Nephron (organoid): ENCODE measurements at regions not wholly inside any gene's neighbourhood (a gene's known extent, or its start where the extent isn't known, plus 50 kb on each side); places are given as distances from the start of the nearest gene placed in this dataset.
"Not testable (repeated sequence)": the region's sequence is repeated elsewhere in the genome, so short reads cannot be mapped to it uniquely, and the experiment has no call there.

Experiments
- H3K27ac Mint-ChIP-seq, 3 experiments: 2 replicates each; pipeline ENCODE4 v1.8.0; 2020; ENCODE audit warnings: mixed read lengths in 3 of 3, mild to moderate bottlenecking in 2 of 3, moderate library complexity in 1 of 3
- H3K27me3 Mint-ChIP-seq: 2 replicates; pipeline ENCODE4 v1.8.0; 2021; ENCODE audit warnings: low read depth, mild to moderate bottlenecking, moderate library complexity, mixed read lengths
- H3K36me3 Mint-ChIP-seq: 2 replicates; pipeline ENCODE4 v1.8.0; 2020; ENCODE audit warnings: low read depth, mixed read lengths
- H3K4me1 Mint-ChIP-seq: 2 replicates; pipeline ENCODE4 v1.8.0; 2020; ENCODE audit warnings: mixed read lengths
- H3K4me3 Mint-ChIP-seq, 3 experiments: 2 replicates each; pipeline ENCODE4 v1.8.0; 2020; ENCODE audit warnings: mild to moderate bottlenecking in 3 of 3, mixed read lengths in 3 of 3, moderate library complexity in 2 of 3
- H3K9me3 Mint-ChIP-seq: 2 replicates; pipeline ENCODE4 v1.8.0; 2020; ENCODE audit warnings: mixed read lengths
- CTCF ChIP-seq, 3 experiments: fragments of 200-600 bp; sonication (generic); IDR thresholded peaks; one replicate each; pipeline ENCODE4 v1.5.0; 2021; ENCODE audit warnings: antibody characterized with exemption in 3 of 3; ENCODE audit not compliant: unreplicated experiment in 3 of 3

GRCh38 chr2:187198136-187198535, 249.9 kb downstream of the CALCRL start:
- no peaks in the 10 kb centered on the region for H3K27me3 Mint-ChIP-seq
- H3K36me3 Mint-ChIP-seq, result no peaks in the 10 kb centered on the region
- H3K9me3 Mint-ChIP-seq, result peaks cover 5% of the 10 kb centered on the region
- H3K27ac Mint-ChIP-seq, result no peak overlapping the region
- H3K4me1 Mint-ChIP-seq, result no peaks in the 10 kb centered on the region
- no peak for TF ChIP-seq CTCF (IDR thresholded peaks at IDR 0.05; ENCODE audit: unreplicated experiment in 3 of 3)
- no peak overlapping the region for H3K4me3 Mint-ChIP-seq

DNA sequence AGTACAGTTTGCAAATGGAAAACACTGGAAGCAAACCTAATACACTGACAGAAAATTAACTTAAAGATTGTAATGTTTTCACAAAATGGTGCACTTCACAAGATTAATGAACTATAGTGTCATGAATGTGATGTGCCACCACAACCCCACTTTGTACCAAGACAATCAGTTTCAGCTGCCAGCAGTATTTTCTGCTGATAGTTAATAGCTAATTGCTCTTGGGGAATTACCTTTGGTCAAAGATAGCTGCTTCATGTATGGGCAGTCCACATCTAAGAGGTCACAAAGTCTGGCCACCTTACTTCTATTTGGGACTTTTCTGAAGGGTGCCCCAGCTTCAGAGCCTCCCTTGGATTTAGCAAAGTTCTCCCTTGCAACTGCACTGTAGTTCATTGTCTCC, 254.0 kb downstream of the CALCRL start:
- peaks cover 3% of the 10 kb centered on the region for H3K4me1 Mint-ChIP-seq
- no peaks in the 10 kb centered on the region for H3K9me3 Mint-ChIP-seq
- no peak for TF ChIP-seq CTCF (IDR thresholded peaks at IDR 0.05; ENCODE audit: unreplicated experiment in 3 of 3)
- no peaks in the 10 kb centered on the region for H3K36me3 Mint-ChIP-seq
- H3K27ac Mint-ChIP-seq, result no peak overlapping the region
- H3K4me3 Mint-ChIP-seq, result no peak overlapping the region
- no peaks in the 10 kb centered on the region for H3K27me3 Mint-ChIP-seq

DNA sequence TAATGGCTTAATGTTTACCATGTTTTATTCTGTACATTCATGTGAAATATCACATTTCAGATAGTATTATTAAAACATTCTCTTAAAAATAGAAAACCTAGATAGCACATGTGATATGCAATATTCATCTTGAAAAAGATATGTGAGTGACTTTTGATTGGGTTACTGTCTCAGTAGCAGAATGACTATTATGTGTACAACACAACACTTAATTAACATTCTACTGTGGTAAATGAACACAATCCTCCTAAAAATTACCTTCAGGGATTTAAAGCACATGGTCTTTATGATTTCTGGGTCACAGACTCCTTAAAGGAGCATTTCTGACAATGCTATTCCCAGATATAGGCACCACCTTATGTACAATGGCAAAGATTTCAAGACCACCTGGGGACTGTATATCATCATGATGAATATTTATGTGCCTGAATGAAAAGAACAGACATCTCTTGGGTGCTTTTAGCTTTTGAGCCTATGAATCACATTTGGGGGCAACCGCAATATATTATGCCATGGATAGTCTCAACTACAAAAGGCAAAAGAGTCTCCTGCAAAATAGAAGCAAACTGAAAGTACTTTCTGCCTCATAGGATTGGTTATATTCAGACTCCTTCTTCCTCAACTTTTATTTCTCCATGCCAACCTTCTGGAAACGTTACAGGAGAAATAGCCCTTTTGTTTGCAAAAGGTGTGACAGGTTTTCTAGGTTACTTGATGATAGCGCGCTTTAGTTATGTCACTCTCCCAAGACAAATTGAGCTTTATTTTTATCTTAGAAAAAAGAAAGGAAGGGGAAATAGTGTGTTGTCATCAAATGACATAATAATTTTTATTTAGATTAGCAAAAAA, 259.0 kb downstream of the CALCRL start:
- Mint-ChIP-seq H3K27me3 (no peaks in the 10 kb centered on the region), H3K27ac (no peak overlapping the region), H3K4me3 (no peak overlapping the region), H3K4me1 (peaks cover 10% of the 10 kb centered on the region), H3K9me3 (no peaks in the 10 kb centered on the region), H3K36me3 (no peaks in the 10 kb centered on the region)
- TF ChIP-seq CTCF (IDR thresholded peaks at IDR 0.05; ENCODE audit: unreplicated experiment in 3 of 3), result no peak

GRCh38 chr2:187187519-187187918, 260.5 kb downstream of the CALCRL start:
- H3K27ac Mint-ChIP-seq, result no peak overlapping the region
- H3K36me3 Mint-ChIP-seq, result no peaks in the 10 kb centered on the region
- peaks cover 10% of the 10 kb centered on the region for H3K4me1 Mint-ChIP-seq
- no peak for TF ChIP-seq CTCF (IDR thresholded peaks at IDR 0.05; ENCODE audit: unreplicated experiment in 3 of 3)
- H3K4me3 Mint-ChIP-seq, result no peak overlapping the region
- no peaks in the 10 kb centered on the region for H3K27me3 Mint-ChIP-seq
- H3K9me3 Mint-ChIP-seq, result peaks cover 12% of the 10 kb centered on the region

- Mint-ChIP-seq H3K4me1 (no peaks in the 10 kb centered on the region), H3K4me3 (no peak overlapping the region), H3K36me3 (no peaks in the 10 kb centered on the region), H3K9me3 (peaks cover 17% of the 10 kb centered on the region), H3K27ac (no peak overlapping the region), H3K27me3 (no peaks in the 10 kb centered on the region)
- no peak for TF ChIP-seq CTCF (IDR thresholded peaks at IDR 0.05; ENCODE audit: unreplicated experiment in 3 of 3)
Observed at GRCh38 chr2:187180529-187180928, 267.5 kb downstream of the CALCRL start.

- peaks cover 17% of the 10 kb centered on the region for H3K9me3 Mint-ChIP-seq
- not testable (repeated sequence) for H3K36me3 Mint-ChIP-seq, H3K4me1 Mint-ChIP-seq, H3K27me3 Mint-ChIP-seq, H3K27ac Mint-ChIP-seq, H3K4me3 Mint-ChIP-seq
Observed at GRCh38 chr2:187178876-187179275, 269.2 kb downstream of the CALCRL start.
